Keratinocyte (primary cell): ENCODE measurements at regions not wholly inside any gene's neighbourhood (a gene's known extent, or its start where the extent isn't known, plus 50 kb on each side); places are given as distances from the start of the nearest gene placed in this dataset.

Experiments
- DNase-seq: peaks from one replicate; pipeline ENCODE4 v3.0.0-alpha.2; 2011; ENCODE audit warnings: low read depth, missing footprints, low spot score
- FAIRE-seq: peaks from 2 replicates; lab custom pipeline; 2011; peaks lifted over from hg19 to GRCh38; lab: Jason Lieb, UNC
- H2AFZ ChIP-seq: 2 replicates; pipeline ENCODE4 v1.6.0; 2012; ENCODE audit warnings: low read length, control low read depth, inconsistent platforms; ENCODE audit not compliant: control insufficient read depth
- H3K27ac ChIP-seq: 2 replicates; pipeline ENCODE4 v1.5.1; 2011; ENCODE audit warnings: low read length; ENCODE audit not compliant: control insufficient read depth, insufficient read depth
- H3K27me3 ChIP-seq: 3 replicates; pipeline ENCODE4 v1.6.0; 2011; ENCODE audit warnings: low read length; ENCODE audit not compliant: control insufficient read depth, insufficient read depth; ENCODE audit errors: extremely low read depth
- H3K36me3 ChIP-seq, 2 experiments: 2 replicates in 1 of 2; 3 replicates in 1 of 2; pipeline ENCODE4 v1.5.1; 2011; ENCODE audit warnings: low read length in 2 of 2, mild to moderate bottlenecking in 1 of 2; ENCODE audit not compliant: control insufficient read depth in 2 of 2, insufficient read depth in 2 of 2; ENCODE audit errors: extremely low read depth in 1 of 2
- H3K4me1 ChIP-seq: 3 replicates; pipeline ENCODE4 v1.5.1; 2011; ENCODE audit warnings: low read length; ENCODE audit not compliant: control insufficient read depth, insufficient read depth; ENCODE audit errors: extremely low read depth
- H3K4me2 ChIP-seq: 3 replicates; pipeline ENCODE4 v1.6.0; 2011; ENCODE audit warnings: low read depth, low read length; ENCODE audit not compliant: control insufficient read depth, insufficient read depth; ENCODE audit errors: extremely low read depth
- H3K4me3 ChIP-seq, 3 experiments: fragments of 200-600 bp in 1 of 3; sonication (generic) in 1 of 3; 2 replicates in 2 of 3; 3 replicates in 1 of 3; pipeline ENCODE4 v1.5.1; 2011 to 2016; ENCODE audit warnings: low read length in 3 of 3, mild to moderate bottlenecking in 3 of 3, control low read depth in 2 of 3, inconsistent platforms in 1 of 3, low read depth in 1 of 3, mixed read lengths in 1 of 3, mixed run types in 1 of 3, moderate library complexity in 1 of 3; ENCODE audit not compliant: control insufficient read depth in 2 of 3, insufficient read depth in 2 of 3; ENCODE audit errors: extremely low read depth in 1 of 3
- H3K79me2 ChIP-seq: 2 replicates; pipeline ENCODE4 v1.6.0; 2012; ENCODE audit warnings: low read length; ENCODE audit not compliant: control insufficient read depth, insufficient read depth
- H3K9ac ChIP-seq: 3 replicates; pipeline ENCODE4 v1.6.0; 2011; ENCODE audit warnings: low read length; ENCODE audit not compliant: control insufficient read depth, insufficient read depth; ENCODE audit errors: extremely low read depth
- H3K9me1 ChIP-seq: 3 replicates; pipeline ENCODE4 v1.6.0; 2011; ENCODE audit warnings: low read length; ENCODE audit not compliant: control insufficient read depth, insufficient read depth; ENCODE audit errors: extremely low read depth
- H3K9me3 ChIP-seq: 2 replicates; pipeline ENCODE4 v1.5.1; 2012; ENCODE audit warnings: low read depth, low read length; ENCODE audit not compliant: control insufficient read depth
- H4K20me1 ChIP-seq: 3 replicates; pipeline ENCODE4 v1.6.0; 2011; ENCODE audit warnings: low read length; ENCODE audit not compliant: control insufficient read depth, insufficient read depth; ENCODE audit errors: extremely low read depth
- CTCF ChIP-seq, 3 experiments: IDR thresholded peaks in 1 of 3; conservative IDR thresholded peaks in 1 of 3; optimal IDR thresholded peaks in 1 of 3; 2 replicates in 2 of 3; 3 replicates in 1 of 3; pipeline versions ENCODE3 to v1.5.1; 2011; ENCODE audit warnings: low read length in 3 of 3, mild to moderate bottlenecking in 3 of 3, moderate library complexity in 2 of 3, control low read depth in 1 of 3, inconsistent platforms in 1 of 3; ENCODE audit not compliant: insufficient read depth in 2 of 3; ENCODE audit errors: extremely low read depth in 1 of 3
- EZH2 ChIP-seq: IDR thresholded peaks from one replicate; pipeline ENCODE4 v1.6.1; 2012; ENCODE audit warnings: inconsistent platforms, mild to moderate bottlenecking, low read length, moderate library complexity
- dilution Hi-C: fragments of 300-500 bp; cut with MboI; formaldehyde crosslinking; loops from one replicate; pipeline ENCODE4 v1.7.0; 2020; ENCODE audit warnings: low sequenced_read_pairs; ENCODE audit not compliant: extremely low pct_ligation_motif_present

- no peaks in the 10 kb centered on the region for H3K79me2 ChIP-seq
- H3K9me3 ChIP-seq, result peaks cover 3% of the 10 kb centered on the region
- no peak for TF ChIP-seq EZH2
- no peak for TF ChIP-seq CTCF (optimal IDR thresholded peaks at IDR 0.05 in 1 of 3, IDR thresholded peaks at IDR 0.05 in 1 of 3, conservative IDR thresholded peaks at IDR 0.05 in 1 of 3; ENCODE audit: extremely low read depth in 1 of 3, insufficient read depth in 2 of 3, low read length in 3 of 3)
- H3K9me1 ChIP-seq, result no peaks in the 10 kb centered on the region
- no peak overlapping the region for H3K27ac ChIP-seq
- no peaks in the 10 kb centered on the region for H3K36me3 ChIP-seq
- DNase-seq (no peak), FAIRE-seq (no peak)
- no peaks in the 10 kb centered on the region for H3K4me1 ChIP-seq
- H4K20me1 ChIP-seq, result no peaks in the 10 kb centered on the region
- no peaks in the 10 kb centered on the region for H3K27me3 ChIP-seq
- dilution Hi-C loops, result no loop called here
- no peak overlapping the region for H2AFZ ChIP-seq
- no peak overlapping the region for H3K4me2 ChIP-seq
- H3K4me3 ChIP-seq, result no peak overlapping the region
- no peak overlapping the region for H3K9ac ChIP-seq
Measured at GRCh38 chr6:167472148-167472547, 147.3 kb downstream of the TTLL2 start.

GRCh38 chr6:167472880-167473279, 148.0 kb downstream of the TTLL2 start:
- Histone ChIP-seq H3K79me2 (no peaks in the 10 kb centered on the region), H4K20me1 (no peaks in the 10 kb centered on the region), H3K27ac (no peak overlapping the region), H3K27me3 (no peaks in the 10 kb centered on the region), H3K4me3 (no peak overlapping the region), H2AFZ (no peak overlapping the region), H3K9ac (no peak overlapping the region), H3K4me1 (no peaks in the 10 kb centered on the region), H3K9me3 (peaks cover 3% of the 10 kb centered on the region), H3K4me2 (no peak overlapping the region), H3K36me3 (no peaks in the 10 kb centered on the region), H3K9me1 (no peaks in the 10 kb centered on the region)
- dilution Hi-C loops, result no loop called here
- no peak for TF ChIP-seq EZH2
- no peak for TF ChIP-seq CTCF (optimal IDR thresholded peaks at IDR 0.05 in 1 of 3, IDR thresholded peaks at IDR 0.05 in 1 of 3, conservative IDR thresholded peaks at IDR 0.05 in 1 of 3; ENCODE audit: extremely low read depth in 1 of 3, insufficient read depth in 2 of 3, low read length in 3 of 3)
- FAIRE-seq (no peak), DNase-seq (no peak)
